ENCODE measurements at regions not wholly inside any gene's neighbourhood (a gene's known extent, or its start where the extent isn't known, plus 50 kb on each side); places are given as distances from the start of the nearest gene placed in this dataset.
A peak's percentile ranks its signal among the peaks of the same experiment; 100 is the strongest.

DNA sequence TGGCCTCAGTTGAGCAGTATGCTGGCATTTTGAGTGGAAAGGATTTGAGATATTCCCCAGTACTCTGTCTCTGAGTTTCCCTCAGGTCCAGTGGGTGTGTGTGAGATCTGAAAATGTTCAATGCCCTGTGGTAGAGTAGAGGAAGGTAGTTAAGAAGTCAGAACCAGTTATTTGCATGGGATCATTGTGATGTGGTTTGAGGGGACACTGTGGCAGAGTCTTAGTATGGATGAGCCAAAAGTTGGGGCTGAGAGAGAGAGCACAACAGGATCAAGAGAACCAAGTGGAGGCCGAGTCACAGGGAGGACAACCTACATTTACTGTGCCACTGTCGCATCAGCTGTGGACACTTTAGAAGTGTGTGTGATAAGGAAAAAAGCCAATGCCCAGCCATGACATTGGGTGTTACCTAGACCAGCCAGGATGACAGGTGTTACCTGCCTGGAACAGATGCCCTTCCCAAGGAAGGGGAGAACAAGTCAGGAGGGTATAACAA, 128.9 kb upstream of the IL12B start:
- TF ChIP-seq, protein P1, sequence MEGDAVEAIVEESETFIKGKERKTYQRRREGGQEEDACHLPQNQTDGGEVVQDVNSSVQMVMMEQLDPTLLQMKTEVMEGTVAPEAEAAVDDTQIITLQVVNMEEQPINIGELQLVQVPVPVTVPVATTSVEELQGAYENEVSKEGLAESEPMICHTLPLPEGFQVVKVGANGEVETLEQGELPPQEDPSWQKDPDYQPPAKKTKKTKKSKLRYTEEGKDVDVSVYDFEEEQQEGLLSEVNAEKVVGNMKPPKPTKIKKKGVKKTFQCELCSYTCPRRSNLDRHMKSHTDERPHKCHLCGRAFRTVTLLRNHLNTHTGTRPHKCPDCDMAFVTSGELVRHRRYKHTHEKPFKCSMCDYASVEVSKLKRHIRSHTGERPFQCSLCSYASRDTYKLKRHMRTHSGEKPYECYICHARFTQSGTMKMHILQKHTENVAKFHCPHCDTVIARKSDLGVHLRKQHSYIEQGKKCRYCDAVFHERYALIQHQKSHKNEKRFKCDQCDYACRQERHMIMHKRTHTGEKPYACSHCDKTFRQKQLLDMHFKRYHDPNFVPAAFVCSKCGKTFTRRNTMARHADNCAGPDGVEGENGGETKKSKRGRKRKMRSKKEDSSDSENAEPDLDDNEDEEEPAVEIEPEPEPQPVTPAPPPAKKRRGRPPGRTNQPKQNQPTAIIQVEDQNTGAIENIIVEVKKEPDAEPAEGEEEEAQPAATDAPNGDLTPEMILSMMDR (conservative IDR thresholded peaks at IDR 0.05; ENCODE audit: low read depth, low read length) = no peak
- no peak overlapping the region for H3K4me3 ChIP-seq (ENCODE audit: low read length)
- no peak for DNase-seq (ENCODE audit: low read depth)

DNA sequence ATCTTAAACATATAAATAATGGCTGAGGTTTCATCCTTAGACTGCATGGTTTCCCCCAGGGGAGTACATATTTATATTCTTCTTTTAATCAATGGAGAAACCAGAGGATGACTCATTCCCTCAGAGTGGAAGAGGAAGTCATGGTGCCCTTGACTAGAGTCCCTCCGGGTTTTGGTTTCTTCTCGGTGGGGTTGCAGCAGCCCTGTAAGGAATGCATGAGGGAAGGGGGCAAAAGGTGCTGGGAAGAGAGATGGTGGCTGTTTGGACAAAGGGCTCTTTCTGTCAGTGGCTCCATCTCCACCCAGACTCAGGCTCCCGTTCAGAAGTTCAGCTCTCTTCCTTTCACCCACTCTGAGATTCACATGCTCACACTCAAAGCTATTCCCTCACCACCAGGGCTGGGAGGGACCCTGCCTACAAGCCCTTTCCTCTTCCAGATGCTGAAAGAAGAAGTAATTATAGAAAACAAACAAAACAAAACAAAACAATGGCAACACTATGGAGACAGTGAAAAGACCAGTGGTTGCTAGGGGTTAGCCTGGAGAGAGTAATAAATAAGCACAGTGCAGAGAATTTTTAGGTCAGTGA, 129.8 kb upstream of the IL12B start:
- H3K4me3 ChIP-seq (ENCODE audit: low read length) = no peak overlapping the region
- DNase-seq (ENCODE audit: low read depth) = no peak
- TF ChIP-seq, protein P1 (conservative IDR thresholded peaks at IDR 0.05; ENCODE audit: low read depth, low read length) = no peak

DNA sequence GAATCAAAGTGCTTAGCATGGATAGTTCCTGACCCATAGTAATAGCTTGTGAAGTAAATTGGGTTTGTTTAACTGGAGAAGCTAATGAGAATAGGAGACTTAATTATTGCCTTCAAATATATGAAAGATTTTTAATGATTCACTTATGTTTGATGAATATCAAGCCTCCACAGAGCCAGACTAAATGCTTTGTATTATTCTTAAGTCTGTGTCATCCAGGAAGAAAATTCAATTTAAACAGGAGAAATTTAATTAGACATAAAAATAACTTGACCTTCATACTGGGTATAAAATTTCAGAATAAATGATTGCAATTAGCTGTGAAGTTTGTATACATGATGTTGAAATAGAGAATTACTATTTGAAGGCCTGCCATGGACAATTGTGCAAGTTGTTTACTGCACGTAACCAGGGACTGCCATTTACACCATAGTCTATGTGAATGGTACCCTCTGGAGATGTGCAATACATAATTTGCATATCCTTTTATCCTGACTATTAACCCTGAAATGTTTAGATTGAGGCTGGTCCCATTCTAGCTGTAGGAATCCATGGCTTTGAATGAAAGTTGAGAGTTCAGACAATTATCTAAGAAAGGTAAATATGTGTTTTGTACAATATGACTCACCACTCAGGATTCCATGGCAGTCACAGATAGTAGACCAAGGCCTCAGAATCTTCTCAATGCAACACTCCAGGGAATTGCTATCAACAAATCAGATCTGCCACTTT, 133.5 kb upstream of the IL12B start:
- no peak overlapping the region for H3K4me3 ChIP-seq (ENCODE audit: low read length)
- DNase-seq (ENCODE audit: low read depth) = no peak
- TF ChIP-seq, protein P1 (conservative IDR thresholded peaks at IDR 0.05; ENCODE audit: low read depth, low read length) = no peak

DNA sequence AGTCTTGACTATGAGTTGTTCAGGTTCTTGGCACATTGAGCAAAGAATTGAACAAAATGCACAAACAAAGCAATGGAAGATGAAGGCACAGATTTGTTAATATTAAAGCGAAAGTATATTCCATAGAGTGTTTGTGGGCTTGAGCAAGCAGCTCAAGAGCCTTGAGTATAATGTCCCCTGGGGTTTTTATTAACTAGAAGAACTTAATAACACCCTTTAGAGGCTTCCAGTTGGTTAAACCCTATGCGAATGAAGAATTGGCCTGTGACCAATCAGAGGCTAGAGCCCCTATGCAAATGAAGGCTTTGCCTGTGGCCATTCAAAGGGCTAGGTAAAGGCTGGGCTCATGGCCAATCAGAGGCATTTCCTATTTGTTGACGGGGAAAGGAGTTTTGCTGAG, 135.3 kb upstream of the IL12B start:
- no peak overlapping the region for H3K4me3 ChIP-seq (ENCODE audit: low read length)
- no peak for DNase-seq (ENCODE audit: low read depth)
- TF ChIP-seq, protein P1 (conservative IDR thresholded peaks at IDR 0.05; ENCODE audit: low read depth, low read length) = no peak

DNA sequence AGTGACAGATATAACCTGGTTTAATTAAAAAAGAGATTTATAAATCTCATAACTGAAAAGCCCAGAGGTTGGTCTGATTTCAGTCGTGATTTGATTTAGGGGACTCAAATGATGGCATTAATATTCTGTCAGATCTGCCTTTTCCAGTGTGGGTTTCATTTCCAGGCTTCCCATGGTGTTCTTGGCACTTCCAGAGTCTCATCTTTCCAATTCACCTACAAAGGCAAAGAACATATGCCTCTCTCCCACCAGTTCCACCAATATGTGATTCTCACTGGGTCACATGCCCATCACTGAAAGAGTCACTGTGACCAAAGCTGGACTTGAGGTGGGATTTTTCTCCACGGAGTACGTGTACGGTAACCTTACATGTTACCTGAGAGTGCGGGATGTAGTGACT, 137.4 kb upstream of the IL12B start:
- DNase-seq (ENCODE audit: low read depth) = no peak
- no peak overlapping the region for H3K4me3 ChIP-seq (ENCODE audit: low read length)
- TF ChIP-seq, protein P1 (conservative IDR thresholded peaks at IDR 0.05; ENCODE audit: low read depth, low read length) = no peak

DNA sequence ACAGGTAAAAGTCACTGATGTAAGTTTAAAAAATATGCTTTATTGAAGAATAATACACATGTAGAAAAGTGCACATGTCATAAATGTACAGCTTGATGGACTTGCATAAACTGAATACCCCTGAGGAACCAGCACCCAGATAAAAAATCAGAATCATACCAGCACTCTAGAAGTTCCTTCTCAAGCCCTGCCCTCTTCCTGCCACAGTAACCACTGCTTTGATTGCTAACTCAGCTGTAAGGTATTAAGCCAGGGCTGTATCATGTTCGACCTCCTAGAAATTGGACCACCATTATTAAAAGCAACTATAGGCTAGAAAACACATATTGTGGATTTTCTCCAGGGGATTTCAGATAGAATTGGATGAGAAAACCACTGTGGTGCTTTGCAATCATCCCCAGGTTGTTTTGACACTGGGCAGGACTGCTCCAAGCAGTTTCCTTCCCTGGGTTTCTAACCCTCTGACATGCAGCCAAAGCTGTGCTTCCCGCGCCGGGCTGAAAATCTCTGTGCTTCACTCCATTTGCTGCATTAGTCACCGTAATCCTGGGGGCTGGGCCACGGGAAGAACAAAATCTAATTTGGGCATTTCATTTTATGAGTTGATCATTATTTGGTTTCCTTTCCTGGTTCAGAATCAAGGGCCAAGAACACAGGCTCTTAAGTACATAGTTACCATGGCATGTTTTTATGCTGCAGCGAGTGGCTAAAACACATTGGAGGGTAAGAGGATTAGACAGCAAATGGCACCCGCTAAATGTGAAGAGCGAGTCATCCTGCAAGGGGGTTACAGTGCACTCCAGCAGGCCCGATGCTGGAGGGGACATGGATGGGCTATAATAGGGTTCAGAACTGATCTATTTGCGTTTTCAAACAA, 139.4 kb upstream of the IL12B start:
- TF ChIP-seq, protein P1 (conservative IDR thresholded peaks at IDR 0.05; ENCODE audit: low read depth, low read length) = no peak
- DNase-seq (ENCODE audit: low read depth) = peak; percentile 30
- no peak overlapping the region for H3K4me3 ChIP-seq (ENCODE audit: low read length)

Data from retinal pigment epithelial cell (primary cell).